Body of pancreas (tissue), 4 donors: ENCODE measurements at regions not wholly inside any gene's neighbourhood (a gene's known extent, or its start where the extent isn't known, plus 50 kb on each side); places are given as distances from the start of the nearest gene placed in this dataset.

Experiments
- POLR2A ChIP-seq, 3 donors: fragments of 450-650 bp; IDR thresholded peaks; one replicate each; pipeline ENCODE4 v1.6.1; 2016; ENCODE audit warnings: antibody characterized with exemption in 3 of 3, mild to moderate bottlenecking in 2 of 3
- TF ChIP-seq, protein P1 (sequence below), 7 experiments: fragments of 450-650 bp in 4 of 7; fragments of 200-600 bp in 3 of 7; sonication (generic) in 3 of 7; IDR thresholded peaks; one replicate each; pipeline ENCODE4 v1.5.1; 2016 to 2019; ENCODE audit warnings: antibody characterized with exemption in 7 of 7

DNA sequence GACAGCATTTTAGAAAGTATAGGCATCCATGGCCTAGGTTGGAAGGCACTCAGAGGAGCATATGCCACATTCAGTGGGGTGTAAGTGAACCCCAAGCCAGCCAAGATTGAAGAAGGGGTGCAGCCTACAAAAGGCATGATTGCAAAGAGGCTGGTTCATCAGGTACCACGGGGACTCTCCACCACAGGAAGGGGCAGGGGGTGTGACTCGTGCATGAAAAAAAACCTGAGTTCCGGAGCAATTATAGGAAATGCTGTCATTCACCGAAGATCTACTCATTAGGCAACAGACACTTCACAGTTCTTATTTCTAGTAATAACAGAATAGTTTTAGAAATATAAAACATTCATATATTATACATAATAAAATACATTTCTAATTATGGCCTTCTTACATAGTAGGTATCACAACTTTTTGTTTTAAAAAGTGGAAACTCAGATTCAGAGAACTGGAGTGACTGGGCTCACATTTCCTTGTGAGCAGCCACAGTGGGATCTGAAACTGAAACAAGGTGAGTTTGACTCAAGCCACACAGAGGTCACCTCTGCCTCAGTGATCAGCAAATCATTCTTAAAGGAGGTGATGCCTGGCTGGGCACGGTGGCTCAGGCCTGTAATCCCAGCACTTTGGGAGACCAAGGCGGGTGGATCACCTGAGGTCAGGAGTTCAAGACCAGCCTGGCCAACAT is 188.4 kb upstream of the GYPC start:
- TF ChIP-seq POLR2A (IDR thresholded peaks at IDR 0.05): no peak
- TF ChIP-seq, protein P1, sequence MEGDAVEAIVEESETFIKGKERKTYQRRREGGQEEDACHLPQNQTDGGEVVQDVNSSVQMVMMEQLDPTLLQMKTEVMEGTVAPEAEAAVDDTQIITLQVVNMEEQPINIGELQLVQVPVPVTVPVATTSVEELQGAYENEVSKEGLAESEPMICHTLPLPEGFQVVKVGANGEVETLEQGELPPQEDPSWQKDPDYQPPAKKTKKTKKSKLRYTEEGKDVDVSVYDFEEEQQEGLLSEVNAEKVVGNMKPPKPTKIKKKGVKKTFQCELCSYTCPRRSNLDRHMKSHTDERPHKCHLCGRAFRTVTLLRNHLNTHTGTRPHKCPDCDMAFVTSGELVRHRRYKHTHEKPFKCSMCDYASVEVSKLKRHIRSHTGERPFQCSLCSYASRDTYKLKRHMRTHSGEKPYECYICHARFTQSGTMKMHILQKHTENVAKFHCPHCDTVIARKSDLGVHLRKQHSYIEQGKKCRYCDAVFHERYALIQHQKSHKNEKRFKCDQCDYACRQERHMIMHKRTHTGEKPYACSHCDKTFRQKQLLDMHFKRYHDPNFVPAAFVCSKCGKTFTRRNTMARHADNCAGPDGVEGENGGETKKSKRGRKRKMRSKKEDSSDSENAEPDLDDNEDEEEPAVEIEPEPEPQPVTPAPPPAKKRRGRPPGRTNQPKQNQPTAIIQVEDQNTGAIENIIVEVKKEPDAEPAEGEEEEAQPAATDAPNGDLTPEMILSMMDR (IDR thresholded peaks at IDR 0.05): no peak
